HCT116 (cell line): ENCODE measurements at regions not wholly inside any gene's neighbourhood (a gene's known extent, or its start where the extent isn't known, plus 50 kb on each side); places are given as distances from the start of the nearest gene placed in this dataset.

ENCODE experiments used
- ATAC-seq: fragments of 200-7000 bp; cut with Tn5 transposase; 2 replicates; pipeline ENCODE4 v1.9.1; 2020; ENCODE audit warnings: mild to moderate bottlenecking, moderate library complexity
- BruUV-seq: library from RNA; stranded (reverse); fragments of 400-500 nt; replicated peaks from 2 replicates; lab custom pipeline; 2021; lab: Mats Ljungman, UMichigan
- CTCF ChIA-PET: fragments of 300-600 bp; sonication (Branson Sonifier 250); formaldehyde crosslinking; loops from one replicate; lab custom pipeline; 2021; ENCODE audit warnings: antibody characterized with exemption; lab: Charles Lee
- POLR2A ChIA-PET: fragments of 300-600, 350-600 bp; sonication (Branson Sonifier 250); formaldehyde crosslinking; loops from one replicate; lab custom pipeline; 2021; ENCODE audit warnings: antibody characterized with exemption; lab: Charles Lee
- RAD21 ChIA-PET, 2 experiments: fragments of 300-600 bp; sonication (Branson Sonifier 250); formaldehyde crosslinking; loops; one replicate each; lab custom pipeline; 2023; ENCODE audit warnings: low total read pairs in 2 of 2; ENCODE audit not compliant: uncharacterized antibody in 2 of 2, unreplicated experiment in 2 of 2, low non-redundant PET in 1 of 2; lab: Charles Lee
- DNase-seq: peaks from one replicate; pipeline ENCODE4 v3.0.0-alpha.2; 2010; ENCODE audit warnings: low read depth, low spot score
- H2AFZ ChIP-seq: fragments of 200-600 bp; shearing (Covaris generic), sonication (generic); 2 replicates; pipeline ENCODE4 v1.6.1; 2017; ENCODE audit warnings: low read depth, mixed run types, mixed read lengths, antibody characterized with exemption, low read length; ENCODE audit not compliant: poor library complexity, severe bottlenecking
- H3K27ac ChIP-seq: 2 replicates; pipeline ENCODE4 v1.5.1; 2012; ENCODE audit warnings: low read depth, low read length
- H3K27me3 ChIP-seq: fragments of 200-600 bp; sonication (generic); 2 replicates; pipeline ENCODE4 v1.6.1; 2016; ENCODE audit warnings: mixed run types, low read length, mixed read lengths; ENCODE audit not compliant: insufficient read depth
- H3K36me3 ChIP-seq, 2 experiments: fragments of 200-500 bp in 1 of 2; fragments of 200-600 bp in 1 of 2; sonication (Bioruptor generic) in 1 of 2; sonication (generic) in 1 of 2; 2 replicates each; pipeline versions ENCODE4 v1.5.1 to v1.6.1; 2014 to 2016; ENCODE audit warnings: low read length in 2 of 2, inconsistent platforms in 1 of 2, mixed read lengths in 1 of 2, mixed run types in 1 of 2; ENCODE audit not compliant: insufficient read depth in 2 of 2, control insufficient read depth in 1 of 2
- H3K4me1 ChIP-seq, 2 experiments: fragments of 200-600 bp in 1 of 2; sonication (generic) in 1 of 2; 2 replicates each; pipeline versions ENCODE4 v1.5.1 to v1.6.1; 2012 to 2017; ENCODE audit warnings: low read length in 2 of 2, inconsistent platforms in 1 of 2, mild to moderate bottlenecking in 1 of 2, mixed read lengths in 1 of 2, mixed run types in 1 of 2, moderate library complexity in 1 of 2; ENCODE audit not compliant: insufficient read depth in 2 of 2, control insufficient read depth in 1 of 2
- H3K4me2 ChIP-seq: fragments of 200-600 bp; sonication (generic); 2 replicates; pipeline ENCODE4 v1.6.1; 2017; ENCODE audit warnings: mixed run types, low read length, mixed read lengths
- H3K4me3 ChIP-seq, 2 experiments: fragments of 200-600 bp in 1 of 2; sonication (generic) in 1 of 2; replicated peaks in 1 of 2; 2 replicates each; pipeline ENCODE4 v1.5.1; 2011 to 2016; ENCODE audit warnings: low read length in 2 of 2, control low read depth in 1 of 2, low read depth in 1 of 2, mild to moderate bottlenecking in 1 of 2, mixed read lengths in 1 of 2, mixed run types in 1 of 2
- H3K79me2 ChIP-seq: fragments of 200-600 bp; sonication (generic); 2 replicates; pipeline ENCODE4 v1.6.1; 2017; ENCODE audit warnings: mild to moderate bottlenecking, mixed run types, low read length, moderate library complexity, mixed read lengths; ENCODE audit not compliant: insufficient read depth
- H3K9ac ChIP-seq: fragments of 200-600 bp; sonication (generic); 2 replicates; pipeline ENCODE4 v1.6.1; 2016; ENCODE audit warnings: low read length, mixed read lengths
- H3K9me2 ChIP-seq: fragments of 200-600 bp; sonication (generic), shearing (Covaris generic); 2 replicates; pipeline ENCODE4 v1.6.1; 2017; ENCODE audit warnings: mixed run types, mild to moderate bottlenecking, moderate library complexity; ENCODE audit not compliant: insufficient read depth
- H3K9me3 ChIP-seq, 2 experiments: fragments of 200-500 bp in 1 of 2; fragments of 200-600 bp in 1 of 2; sonication (Bioruptor generic) in 1 of 2; sonication (generic) in 1 of 2; 2 replicates each; pipeline ENCODE4 v1.6.1; 2014 to 2017; ENCODE audit warnings: low read length in 2 of 2, mixed read lengths in 2 of 2, inconsistent platforms in 1 of 2, low read depth in 1 of 2, mild to moderate bottlenecking in 1 of 2, mixed run types in 1 of 2, moderate library complexity in 1 of 2; ENCODE audit not compliant: control insufficient read depth in 1 of 2, insufficient read depth in 1 of 2
- H4K20me1 ChIP-seq: fragments of 200-600 bp; sonication (generic), shearing (Covaris generic); 2 replicates; pipeline ENCODE4 v1.6.1; 2017; ENCODE audit warnings: mixed run types, mild to moderate bottlenecking, moderate library complexity; ENCODE audit not compliant: insufficient read depth
- CBX3 ChIP-seq: IDR thresholded peaks from 2 replicates; pipeline ENCODE4 v1.6.1; 2012; ENCODE audit warnings: low read depth
- CEBPB ChIP-seq: IDR thresholded peaks from 2 replicates; pipeline ENCODE4 v1.6.1; 2012; ENCODE audit warnings: low read depth
- CTCF ChIP-seq, 3 experiments: fragments of 200-600 bp in 1 of 3; sonication (generic) in 1 of 3; IDR thresholded peaks in 2 of 3; conservative IDR thresholded peaks in 1 of 3; 2 replicates each; pipeline ENCODE4 v1.5.1; 2012 to 2017; ENCODE audit warnings: low read depth in 2 of 3, low read length in 2 of 3, antibody characterized with exemption in 1 of 3, borderline replicate concordance in 1 of 3, control low read depth in 1 of 3, mild to moderate bottlenecking in 1 of 3, mixed read lengths in 1 of 3, mixed run types in 1 of 3, moderate library complexity in 1 of 3; ENCODE audit not compliant: insufficient read depth in 1 of 3
- EGR1 ChIP-seq: IDR thresholded peaks from 2 replicates; pipeline ENCODE4 v1.6.1; 2012; ENCODE audit warnings: low read depth
- EZH2 ChIP-seq: fragments of 200-600 bp; sonication (generic); IDR thresholded peaks from 2 replicates; pipeline ENCODE4 v1.6.1; 2017; ENCODE audit warnings: antibody characterized with exemption, mixed run types
- EZH2phosphoT487 ChIP-seq: fragments of 200-600 bp; IDR thresholded peaks from 2 replicates; pipeline ENCODE4 v1.6.1; 2018; ENCODE audit warnings: antibody characterized with exemption, borderline replicate concordance
- FOSL1 ChIP-seq: IDR thresholded peaks from 2 replicates; pipeline ENCODE4 v1.6.1; 2012; ENCODE audit warnings: low read depth
- JUND ChIP-seq: IDR thresholded peaks from 2 replicates; pipeline ENCODE4 v1.6.1; 2012
- POLR2A ChIP-seq: IDR thresholded peaks from 2 replicates; pipeline ENCODE4 v1.7.0; 2011; ENCODE audit warnings: borderline replicate concordance; ENCODE audit not compliant: insufficient read depth, insufficient read length; ENCODE audit errors: extremely low read depth
- POLR2AphosphoS5 ChIP-seq: IDR thresholded peaks from 2 replicates; pipeline ENCODE4 v1.6.1; 2011; ENCODE audit warnings: mild to moderate bottlenecking, low read depth, low read length, moderate library complexity
- RAD21 ChIP-seq: IDR thresholded peaks from 2 replicates; pipeline ENCODE4 v1.6.1; 2012; ENCODE audit warnings: low read depth, mild to moderate bottlenecking
- SP1 ChIP-seq: IDR thresholded peaks from 2 replicates; pipeline ENCODE4 v1.6.1; 2012; ENCODE audit warnings: low read depth
- YY1 ChIP-seq: IDR thresholded peaks from 2 replicates; pipeline ENCODE4 v1.6.1; 2011; ENCODE audit warnings: low read length, low read depth, moderate library complexity, mild to moderate bottlenecking; ENCODE audit not compliant: insufficient replicate concordance; ENCODE audit errors: extremely low read depth
- ZBTB33 ChIP-seq: IDR thresholded peaks from 2 replicates; pipeline ENCODE4 v1.6.1; 2011; ENCODE audit warnings: mild to moderate bottlenecking, low read length, moderate library complexity; ENCODE audit not compliant: insufficient replicate concordance; ENCODE audit errors: extremely low read depth
- ZFX ChIP-seq: fragments of 450-650 bp; IDR thresholded peaks from 2 replicates; pipeline ENCODE4 v1.6.1; 2017
- intact Hi-C: fragments of 100-400 bp; cut with micrococcal nuclease; formaldehyde crosslinking; loops from 2 replicates; pipeline ENCODE4 v1.10.0; 2022

- CTCF ChIA-PET, result no interaction called here
- H3K4me3 ChIP-seq, result no peak overlapping the region
- H4K20me1 ChIP-seq, result no peaks in the 10 kb centered on the region
- H3K9ac ChIP-seq, result no peak overlapping the region
- H3K4me2 ChIP-seq, result no peak overlapping the region
- TF ChIP-seq RAD21, result no peak
- TF ChIP-seq ZBTB33, result no peak
- no peak for TF ChIP-seq FOSL1
- no peak for TF ChIP-seq POLR2AphosphoS5
- TF ChIP-seq YY1, result no peak
- no peak for TF ChIP-seq CBX3
- TF ChIP-seq EGR1, result no peak
- no peak overlapping the region for H3K27ac ChIP-seq
- H3K9me3 ChIP-seq, result peaks cover 0 to 35% of the 10 kb centered on the region in 2 experiments; a peak in 2 of 4 replicates
- intact Hi-C loops, result no loop called here
- no peaks in the 10 kb centered on the region for H3K36me3 ChIP-seq
- no peaks in the 10 kb centered on the region for H3K9me2 ChIP-seq
- DNase-seq (no peak), ATAC-seq (no peak)
- POLR2A ChIA-PET, result no interaction called here
- no peaks in the 10 kb centered on the region for H3K4me1 ChIP-seq
- H3K79me2 ChIP-seq, result no peaks in the 10 kb centered on the region
- H2AFZ ChIP-seq, result no peak overlapping the region
- no peaks in the 10 kb centered on the region for H3K27me3 ChIP-seq
- BruUV-seq, result no TSS peak
- RAD21 ChIA-PET, result no interaction called here
Observed at GRCh38 chr19:32023564-32023832, 321.9 kb upstream of the ZNF507 start.

GRCh38 chr19:32029235-32029634 is 316.2 kb upstream of the ZNF507 start:
- no peaks in the 10 kb centered on the region for H3K4me1 ChIP-seq
- H3K27ac ChIP-seq, result no peak overlapping the region
- ChIA-PET POLR2A (no interaction called here), RAD21 (no interaction called here), CTCF (no interaction called here)
- intact Hi-C loops, result no loop called here
- no peak overlapping the region for H3K4me3 ChIP-seq
- DNase-seq (no peak), ATAC-seq (no peak)
- peaks cover 5 to 42% of the 10 kb centered on the region in 2 experiments; a peak in 2 of 4 replicates for H3K9me3 ChIP-seq
- H4K20me1 ChIP-seq, result no peaks in the 10 kb centered on the region
- H3K4me2 ChIP-seq, result no peak overlapping the region
- no peak overlapping the region for H2AFZ ChIP-seq
- H3K36me3 ChIP-seq, result no peaks in the 10 kb centered on the region
- H3K79me2 ChIP-seq, result no peaks in the 10 kb centered on the region
- no peaks in the 10 kb centered on the region for H3K9me2 ChIP-seq
- BruUV-seq, result no TSS peak
- H3K27me3 ChIP-seq, result no peaks in the 10 kb centered on the region
- H3K9ac ChIP-seq, result no peak overlapping the region
- TF ChIP-seq EZH2 (no peak), POLR2A (no peak), EZH2phosphoT487 (no peak), EGR1 (no peak), CEBPB (no peak), CBX3 (no peak), CTCF (IDR thresholded peaks at IDR 0.05 in 2 of 3, conservative IDR thresholded peaks at IDR 0.05 in 1 of 3; ENCODE audit: borderline replicate concordance in 1 of 3, insufficient read depth in 1 of 3, low read depth in 2 of 3, low read length in 2 of 3) (no peak), JUND (no peak), ZBTB33 (no peak), SP1 (no peak), ZFX (no peak)
